ENCODE measurements at regions not wholly inside any gene's neighbourhood (a gene's known extent, or its start where the extent isn't known, plus 50 kb on each side); places are given as distances from the start of the nearest gene placed in this dataset.

DNA sequence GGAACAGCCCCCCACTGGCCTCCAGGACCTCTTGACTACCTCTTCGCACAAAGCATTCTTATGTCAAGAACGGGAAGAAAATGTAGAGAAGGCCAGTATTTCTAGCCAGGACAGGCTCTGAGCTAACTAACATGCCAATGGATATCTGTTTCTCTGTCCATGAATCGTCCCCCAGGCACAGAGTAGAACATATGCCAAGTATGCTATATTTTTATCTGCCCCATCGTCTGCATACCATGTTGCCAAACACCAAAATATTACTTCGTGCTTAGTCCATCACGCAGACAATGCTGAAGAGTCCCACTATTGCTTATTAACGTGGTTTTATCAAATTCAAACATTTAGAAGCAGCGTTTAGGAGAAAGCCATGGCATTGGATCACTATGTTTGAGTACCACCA, 151.4 kb upstream of the CPSF6 start:
- H2AFZ ChIP-seq (ENCODE audit: low read length), result no peak overlapping the region
- FAIRE-seq (no peak), DNase-seq (ENCODE audit: low read depth in 1 of 2, low spot score in 2 of 2) (no peak)
- no peaks in the 10 kb centered on the region for H3K27me3 ChIP-seq (replicated peaks in 1 of 4; ENCODE audit: control insufficient read depth in 3 of 4, extremely low read depth in 1 of 4, insufficient read depth in 3 of 4, low read length in 3 of 4)
- no peaks in the 10 kb centered on the region for H3K79me2 ChIP-seq (ENCODE audit: control insufficient read depth in 1 of 2, insufficient read depth in 2 of 2, low read length in 2 of 2)
- no peak overlapping the region for H3K14ac ChIP-seq (ENCODE audit: insufficient read length)
- H3K4ac ChIP-seq (replicated peaks; ENCODE audit: insufficient read length, low read depth, low read length), result no peak overlapping the region
- no peak overlapping the region for H2BK5ac ChIP-seq (ENCODE audit: low read depth, low read length)
- H3K4me1 ChIP-seq (replicated peaks in 1 of 4; ENCODE audit: control insufficient read depth in 3 of 4, insufficient read depth in 4 of 4, low read length in 3 of 4), result peaks cover 0 to 11% (median 3%) of the 10 kb centered on the region in 4 experiments; a peak in 2 of 7 replicates
- no peaks in the 10 kb centered on the region for H3K36me3 ChIP-seq (ENCODE audit: control insufficient read depth in 2 of 4, insufficient read depth in 4 of 4, low read length in 3 of 4)
- H4K5ac ChIP-seq (ENCODE audit: insufficient read length, low read depth, low read length), result no peak overlapping the region
- no peak overlapping the region for H3K9ac ChIP-seq (replicated peaks in 1 of 4; ENCODE audit: extremely low read depth in 1 of 4, low read depth in 3 of 4, low read length in 3 of 4)
- no peaks in the 10 kb centered on the region for H3K9me3 ChIP-seq (ENCODE audit: insufficient read depth in 2 of 2, low read depth in 1 of 2, low read length in 1 of 2)
- no peak overlapping the region for H2BK12ac ChIP-seq (ENCODE audit: low read depth, low read length)
- no peak overlapping the region for H3K18ac ChIP-seq (ENCODE audit: extremely low read depth, low read length)
- no peak overlapping the region for H4K8ac ChIP-seq (ENCODE audit: extremely low read depth, insufficient read depth, low read length)
- TF ChIP-seq TAF1 (IDR thresholded peaks at IDR 0.05; ENCODE audit: low read depth, low read length) (no peak), SP4 (IDR thresholded peaks at IDR 0.05; ENCODE audit: low read length) (no peak), POU5F1 (IDR thresholded peaks at IDR 0.05; ENCODE audit: low read depth, low read length) (no peak), HDAC2 (IDR thresholded peaks at IDR 0.05; ENCODE audit: borderline replicate concordance in 1 of 2, low read depth in 2 of 2, low read length in 2 of 2) (no peak), RBBP5 (IDR thresholded peaks at IDR 0.05; ENCODE audit: borderline replicate concordance, low read depth, low read length) (no peak), SAP30 (IDR thresholded peaks at IDR 0.05; ENCODE audit: insufficient read depth, insufficient replicate concordance, low read length) (no peak)
- no peaks in the 10 kb centered on the region for H4K20me1 ChIP-seq (replicated peaks in 1 of 2; ENCODE audit: control insufficient read depth in 1 of 2, insufficient read depth in 2 of 2, low read length in 2 of 2)
- H4K91ac ChIP-seq (replicated peaks; ENCODE audit: insufficient read length, low read length), result no peak overlapping the region
- POLR2A ChIA-PET (ENCODE audit: partially characterized antibody), result no interaction called here
- no peak overlapping the region for H3K23ac ChIP-seq (ENCODE audit: insufficient read length)
- no peaks in the 10 kb centered on the region for H3K79me1 ChIP-seq (ENCODE audit: low read depth, low read length)
- H2BK15ac ChIP-seq (ENCODE audit: low read length), result no peak overlapping the region
- no peak overlapping the region for H2BK20ac ChIP-seq (ENCODE audit: low read length)
- no peak overlapping the region for H3K4me2 ChIP-seq (ENCODE audit: insufficient read depth in 1 of 2, low read depth in 2 of 2, low read length in 2 of 2)
- no peak overlapping the region for H3K4me3 ChIP-seq (ENCODE audit: extremely low read depth in 1 of 4, insufficient read depth in 2 of 4, low read depth in 3 of 4, low read length in 4 of 4)
- CTCF ChIA-PET (ENCODE audit: partially characterized antibody), result interaction anchor here (0.6 to 1.5 kb wide), 4 partner anchors 17 to 479 kb away, joined by 3 to 4 read pairs (median 3); no protein-coding TSS in a partner anchor
- H3K23me2 ChIP-seq (ENCODE audit: low read depth, low read length), result no peaks in the 10 kb centered on the region
- H3K56ac ChIP-seq (replicated peaks; ENCODE audit: insufficient read length, low read depth, low read length), result no peak overlapping the region
- no peak overlapping the region for H2AK5ac ChIP-seq (ENCODE audit: low read depth, low read length)
- H2BK120ac ChIP-seq (replicated peaks; ENCODE audit: low read depth, low read length), result no peak overlapping the region
- H3K27ac ChIP-seq (ENCODE audit: low read depth, low read length), result no peak overlapping the region
- 79% methylated on average over 8 of the region's 8 CpGs; no CpG with 5 or more reads in 1 of the 2 experiments for WGBS, 2 experiments (ENCODE audit: extremely low coverage in 1 of 2, insufficient coverage in 1 of 2, insufficient read length in 1 of 2, insufficient replicate concordance in 2 of 2, low coverage in 1 of 2, low lambda C conversion rate in 2 of 2, missing lambda C conversion rate in 1 of 2)
